ENCODE measurements at regions not wholly inside any gene's neighbourhood (a gene's known extent, or its start where the extent isn't known, plus 50 kb on each side); places are given as distances from the start of the nearest gene placed in this dataset.

DNA sequence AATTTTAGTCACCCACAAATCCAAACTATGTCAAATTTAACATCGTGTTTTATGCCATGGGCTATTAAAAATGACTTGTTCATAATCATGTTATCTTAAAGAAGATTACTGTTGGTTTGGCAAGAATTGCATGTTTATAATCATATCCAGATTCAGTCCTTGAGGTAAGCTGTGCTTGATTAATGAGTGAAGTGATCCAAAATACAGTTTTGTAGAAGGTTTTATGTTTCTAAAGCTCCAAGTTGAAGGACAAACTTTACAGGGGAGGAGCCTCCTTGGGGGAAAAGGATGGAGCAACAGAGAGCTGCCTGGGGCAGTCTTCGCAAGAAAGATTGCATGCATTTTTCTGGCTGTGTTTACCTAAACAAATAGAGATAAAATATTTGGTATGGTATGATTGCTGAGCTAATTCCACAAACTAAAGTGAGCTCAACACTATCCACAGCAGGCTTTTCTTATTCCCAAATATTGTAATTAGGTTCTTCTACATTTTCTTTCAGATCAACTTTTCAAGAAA, 189.5 kb upstream of the TYRP1 start:
- TF ChIP-seq, protein P1, sequence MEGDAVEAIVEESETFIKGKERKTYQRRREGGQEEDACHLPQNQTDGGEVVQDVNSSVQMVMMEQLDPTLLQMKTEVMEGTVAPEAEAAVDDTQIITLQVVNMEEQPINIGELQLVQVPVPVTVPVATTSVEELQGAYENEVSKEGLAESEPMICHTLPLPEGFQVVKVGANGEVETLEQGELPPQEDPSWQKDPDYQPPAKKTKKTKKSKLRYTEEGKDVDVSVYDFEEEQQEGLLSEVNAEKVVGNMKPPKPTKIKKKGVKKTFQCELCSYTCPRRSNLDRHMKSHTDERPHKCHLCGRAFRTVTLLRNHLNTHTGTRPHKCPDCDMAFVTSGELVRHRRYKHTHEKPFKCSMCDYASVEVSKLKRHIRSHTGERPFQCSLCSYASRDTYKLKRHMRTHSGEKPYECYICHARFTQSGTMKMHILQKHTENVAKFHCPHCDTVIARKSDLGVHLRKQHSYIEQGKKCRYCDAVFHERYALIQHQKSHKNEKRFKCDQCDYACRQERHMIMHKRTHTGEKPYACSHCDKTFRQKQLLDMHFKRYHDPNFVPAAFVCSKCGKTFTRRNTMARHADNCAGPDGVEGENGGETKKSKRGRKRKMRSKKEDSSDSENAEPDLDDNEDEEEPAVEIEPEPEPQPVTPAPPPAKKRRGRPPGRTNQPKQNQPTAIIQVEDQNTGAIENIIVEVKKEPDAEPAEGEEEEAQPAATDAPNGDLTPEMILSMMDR (IDR thresholded peaks at IDR 0.05; ENCODE audit: insufficient read depth, low read depth, low read length, missing control alignments): no peak
- no peak for DNase-seq (ENCODE audit: low read depth)
- no peak overlapping the region for H3K4me3 ChIP-seq (ENCODE audit: low read length)

DNA sequence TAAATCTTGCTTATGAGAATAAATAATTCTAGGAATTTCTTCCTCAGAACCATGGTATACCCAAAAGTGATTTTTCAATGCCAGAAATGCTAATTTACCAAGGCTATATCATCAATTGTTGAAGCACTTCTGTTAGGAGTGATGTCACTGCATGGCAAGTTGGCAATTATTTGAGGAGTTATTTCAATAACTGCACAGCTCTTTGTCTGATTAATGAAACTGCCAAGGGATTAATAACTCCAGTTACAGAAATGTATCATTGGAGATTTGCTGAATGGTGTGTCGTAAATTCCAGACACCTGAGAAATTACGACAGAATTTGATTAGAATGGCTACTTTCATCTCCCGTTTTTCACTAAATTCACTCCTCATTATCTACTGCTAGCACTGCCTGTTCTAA, 182.6 kb upstream of the TYRP1 start:
- TF ChIP-seq, protein P1 (IDR thresholded peaks at IDR 0.05; ENCODE audit: insufficient read depth, low read depth, low read length, missing control alignments): no peak
- H3K4me3 ChIP-seq (ENCODE audit: low read length): no peak overlapping the region
- DNase-seq (ENCODE audit: low read depth): no peak

- TF ChIP-seq, protein P1 (IDR thresholded peaks at IDR 0.05; ENCODE audit: insufficient read depth, low read depth, low read length, missing control alignments): no peak
- no peak overlapping the region for H3K4me3 ChIP-seq (ENCODE audit: low read length)
- DNase-seq (ENCODE audit: low read depth): no peak
Measured at GRCh38 chr9:12511726-12512125, 181.5 kb upstream of the TYRP1 start.

GRCh38 chr9:12516031-12516430, 177.2 kb upstream of the TYRP1 start:
- TF ChIP-seq, protein P1 (IDR thresholded peaks at IDR 0.05; ENCODE audit: insufficient read depth, low read depth, low read length, missing control alignments): no peak
- no peak overlapping the region for H3K4me3 ChIP-seq (ENCODE audit: low read length)

DNA sequence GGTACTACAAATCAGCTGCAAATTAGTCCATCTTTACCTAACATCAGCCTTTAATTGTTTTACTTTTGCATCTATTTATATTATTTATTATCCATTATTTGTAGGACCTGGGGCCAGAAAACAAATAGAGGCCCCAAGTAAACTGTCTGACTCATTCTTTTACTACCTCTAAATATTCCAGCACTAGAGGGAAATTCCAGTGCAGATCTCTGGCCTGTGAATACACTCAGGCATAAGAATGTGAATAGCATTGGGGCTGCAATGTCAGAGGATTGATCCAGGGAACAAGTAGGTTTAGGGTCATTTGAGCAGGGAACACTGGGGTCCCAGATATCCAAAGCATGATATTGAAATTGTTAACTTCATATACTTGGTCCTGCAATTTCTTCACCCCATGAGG, 176.6 kb upstream of the TYRP1 start:
- no peak for DNase-seq (ENCODE audit: low read depth)
- H3K4me3 ChIP-seq (ENCODE audit: low read length): no peak overlapping the region
- TF ChIP-seq, protein P1 (IDR thresholded peaks at IDR 0.05; ENCODE audit: insufficient read depth, low read depth, low read length, missing control alignments): no peak

More at GRCh38 chr9:12516031-12516430, 177.2 kb upstream of the TYRP1 start:
- DNase-seq (ENCODE audit: low read depth): no peak

DNA sequence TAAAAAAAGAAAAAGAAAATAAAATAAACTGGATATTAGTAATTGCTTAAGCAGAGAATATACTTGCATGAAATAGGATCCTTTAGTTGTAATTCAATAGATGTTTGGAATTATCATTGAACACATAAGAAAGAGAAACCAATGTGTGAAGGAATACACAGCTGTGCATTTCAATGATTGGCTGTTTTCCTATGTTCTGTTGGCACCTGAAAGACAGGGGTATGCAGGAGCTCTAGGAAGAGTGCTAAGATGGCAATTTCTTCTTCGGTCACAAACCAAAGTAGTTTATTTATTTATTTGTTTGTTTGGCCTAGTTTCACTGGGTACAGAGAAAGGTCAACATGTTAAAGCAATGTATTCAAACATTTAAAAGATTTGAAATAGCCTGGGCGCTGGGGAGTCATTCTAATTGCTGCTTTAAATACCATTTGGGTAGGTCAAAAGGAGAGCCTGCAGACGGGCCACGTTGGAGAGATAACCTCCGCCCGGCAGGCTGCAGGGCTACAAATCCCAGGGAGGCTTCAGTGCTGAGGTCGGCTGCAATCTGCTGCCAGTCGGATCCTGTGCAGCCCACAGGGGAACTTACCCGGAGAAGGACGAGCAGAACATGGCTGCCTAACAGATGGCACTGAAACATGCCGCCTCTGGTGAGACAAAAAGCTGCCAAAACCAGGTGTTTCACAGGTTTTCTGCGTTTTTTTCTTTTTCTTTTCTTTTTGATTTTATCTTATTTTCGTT, 154.2 kb upstream of the TYRP1 start:
- TF ChIP-seq, protein P1 (IDR thresholded peaks at IDR 0.05; ENCODE audit: insufficient read depth, low read depth, low read length, missing control alignments): no peak
- DNase-seq (ENCODE audit: low read depth): no peak
- H3K4me3 ChIP-seq (ENCODE audit: low read length): no peak overlapping the region

GRCh38 chr9:12539580-12539975, 153.6 kb upstream of the TYRP1 start:
- DNase-seq (ENCODE audit: low read depth): no peak
- H3K4me3 ChIP-seq (ENCODE audit: low read length): no peak overlapping the region
- TF ChIP-seq, protein P1 (IDR thresholded peaks at IDR 0.05; ENCODE audit: insufficient read depth, low read depth, low read length, missing control alignments): no peak
